HFFc6 (cell line): ENCODE measurements at regions not wholly inside any gene's neighbourhood (a gene's known extent, or its start where the extent isn't known, plus 50 kb on each side); places are given as distances from the start of the nearest gene placed in this dataset.

Source experiments
- DNase-seq: peaks from one replicate; pipeline ENCODE4 v3.0.0-alpha.2; 2018
- H3K27ac Mint-ChIP-seq: 2 replicates; pipeline ENCODE4 v1.8.0; 2020; ENCODE audit warnings: mild to moderate bottlenecking, mixed read lengths
- H3K27me3 Mint-ChIP-seq: 2 replicates; pipeline ENCODE4 v1.8.0; 2021; ENCODE audit warnings: mild to moderate bottlenecking, moderate library complexity, mixed read lengths; ENCODE audit not compliant: insufficient read depth
- H3K36me3 Mint-ChIP-seq: 2 replicates; pipeline ENCODE4 v1.8.0; 2021; ENCODE audit warnings: low read depth, mixed read lengths
- H3K4me1 Mint-ChIP-seq: 2 replicates; pipeline ENCODE4 v1.8.0; 2020; ENCODE audit warnings: low read depth, mixed read lengths
- H3K4me3 Mint-ChIP-seq: 2 replicates; pipeline ENCODE4 v1.8.0; 2020; ENCODE audit warnings: mild to moderate bottlenecking, moderate library complexity, mixed read lengths
- H3K9me3 Mint-ChIP-seq: 2 replicates; pipeline ENCODE4 v1.8.0; 2020; ENCODE audit warnings: mild to moderate bottlenecking, mixed read lengths
- TF ChIP-seq, protein P1 (sequence below): fragments of 200-600 bp; sonication (generic); IDR thresholded peaks from 2 replicates; pipeline ENCODE4 v1.5.0; 2021; ENCODE audit warnings: antibody characterized with exemption, mild to moderate bottlenecking

DNA sequence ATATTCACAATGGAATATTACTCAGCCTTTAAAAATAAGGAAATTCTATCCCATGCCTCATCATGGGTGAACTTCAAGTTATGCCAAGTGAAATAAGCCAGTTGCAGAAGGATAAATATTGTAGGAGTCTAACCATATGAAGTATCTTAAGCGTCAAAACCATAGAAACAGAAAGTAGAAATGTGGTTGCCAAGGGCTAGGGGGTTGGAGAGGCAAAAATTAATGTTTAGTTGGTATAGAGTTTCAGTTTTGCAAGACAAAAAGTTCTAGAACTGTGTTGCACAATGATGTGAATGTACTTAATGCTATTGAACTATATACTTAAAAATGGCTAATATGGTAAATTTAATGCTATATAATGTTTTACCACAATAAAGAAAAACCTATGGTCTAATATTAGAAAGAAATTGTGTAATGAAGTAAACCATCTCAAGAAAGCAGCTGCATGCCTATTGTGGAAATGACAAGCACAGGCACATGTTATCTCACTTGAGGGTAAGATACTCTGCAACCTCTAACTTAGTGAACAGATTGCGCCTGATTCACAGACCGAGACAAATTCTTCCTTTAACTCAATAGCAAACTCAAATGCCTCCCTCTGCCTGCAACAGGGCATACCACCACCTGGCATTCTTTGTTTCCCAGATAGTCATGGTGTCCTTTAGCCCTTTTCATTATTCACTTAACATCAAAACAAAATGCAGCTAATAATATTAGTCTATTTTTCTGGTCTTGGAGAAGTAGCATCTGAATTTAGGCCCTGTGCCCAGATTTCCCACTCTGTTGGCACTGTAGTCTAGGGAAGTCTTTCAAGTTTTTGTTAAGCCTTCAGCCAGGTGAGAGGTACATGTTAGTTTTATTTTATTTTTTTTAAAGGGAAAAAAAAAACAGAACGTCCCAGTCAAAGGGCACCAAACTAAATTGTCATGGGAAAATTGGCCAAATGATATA is 80.2 kb upstream of the ACP3 start:
- no peak for DNase-seq
- Mint-ChIP-seq H3K36me3 (no peaks in the 10 kb centered on the region), H3K9me3 (no peaks in the 10 kb centered on the region), H3K4me3 (no peak overlapping the region), H3K27ac (no peak overlapping the region), H3K27me3 (peaks cover 3% of the 10 kb centered on the region), H3K4me1 (no peaks in the 10 kb centered on the region)
- TF ChIP-seq, protein P1, sequence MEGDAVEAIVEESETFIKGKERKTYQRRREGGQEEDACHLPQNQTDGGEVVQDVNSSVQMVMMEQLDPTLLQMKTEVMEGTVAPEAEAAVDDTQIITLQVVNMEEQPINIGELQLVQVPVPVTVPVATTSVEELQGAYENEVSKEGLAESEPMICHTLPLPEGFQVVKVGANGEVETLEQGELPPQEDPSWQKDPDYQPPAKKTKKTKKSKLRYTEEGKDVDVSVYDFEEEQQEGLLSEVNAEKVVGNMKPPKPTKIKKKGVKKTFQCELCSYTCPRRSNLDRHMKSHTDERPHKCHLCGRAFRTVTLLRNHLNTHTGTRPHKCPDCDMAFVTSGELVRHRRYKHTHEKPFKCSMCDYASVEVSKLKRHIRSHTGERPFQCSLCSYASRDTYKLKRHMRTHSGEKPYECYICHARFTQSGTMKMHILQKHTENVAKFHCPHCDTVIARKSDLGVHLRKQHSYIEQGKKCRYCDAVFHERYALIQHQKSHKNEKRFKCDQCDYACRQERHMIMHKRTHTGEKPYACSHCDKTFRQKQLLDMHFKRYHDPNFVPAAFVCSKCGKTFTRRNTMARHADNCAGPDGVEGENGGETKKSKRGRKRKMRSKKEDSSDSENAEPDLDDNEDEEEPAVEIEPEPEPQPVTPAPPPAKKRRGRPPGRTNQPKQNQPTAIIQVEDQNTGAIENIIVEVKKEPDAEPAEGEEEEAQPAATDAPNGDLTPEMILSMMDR, result no peak

DNA sequence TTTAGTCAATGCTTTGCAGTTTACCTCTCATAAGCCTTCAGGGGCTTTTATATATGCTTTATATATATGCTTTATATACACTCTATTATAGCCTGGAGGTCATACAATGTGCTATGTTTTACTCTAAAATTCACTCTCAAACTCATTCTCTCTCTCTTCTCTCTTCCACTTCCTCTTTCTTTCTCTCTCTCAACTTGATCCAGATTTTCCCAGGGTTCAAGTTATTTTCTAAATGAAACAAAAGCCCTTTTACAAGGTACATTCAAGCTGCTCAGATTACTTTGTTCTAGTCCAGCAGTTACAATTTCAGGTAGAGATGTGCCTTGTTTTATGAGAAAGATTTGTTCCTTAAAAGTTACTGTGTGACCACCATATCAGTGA is 79.6 kb upstream of the ACP3 start:
- Mint-ChIP-seq H3K4me3 (no peak overlapping the region), H3K27me3 (peaks cover 3% of the 10 kb centered on the region), H3K27ac (no peak overlapping the region), H3K9me3 (no peaks in the 10 kb centered on the region), H3K4me1 (no peaks in the 10 kb centered on the region), H3K36me3 (no peaks in the 10 kb centered on the region)
- TF ChIP-seq, protein P1, result no peak
- DNase-seq, result no peak

DNA sequence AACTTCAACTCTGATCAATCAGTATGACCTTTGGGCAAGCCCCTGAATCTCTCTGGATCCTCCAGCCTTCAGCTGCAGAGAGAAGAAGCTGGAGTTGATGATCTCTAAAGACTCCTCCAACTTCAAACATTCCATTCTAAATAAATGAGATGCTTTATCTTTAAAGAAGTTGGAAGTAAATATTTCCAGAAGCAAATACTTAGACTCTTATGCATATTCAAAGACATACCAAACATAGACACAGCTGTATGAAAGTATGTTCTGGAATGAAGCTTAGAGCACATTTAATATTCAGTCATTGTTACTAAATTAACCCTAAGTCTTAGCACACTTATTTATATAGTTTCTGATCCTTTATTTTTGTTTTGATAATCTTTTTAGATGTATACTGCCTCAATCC is 77.6 kb upstream of the ACP3 start:
- no peak for DNase-seq
- no peak overlapping the region for H3K27ac Mint-ChIP-seq
- H3K9me3 Mint-ChIP-seq, result no peaks in the 10 kb centered on the region
- no peaks in the 10 kb centered on the region for H3K4me1 Mint-ChIP-seq
- no peak overlapping the region for H3K4me3 Mint-ChIP-seq
- TF ChIP-seq, protein P1, result no peak
- peaks cover 3% of the 10 kb centered on the region for H3K27me3 Mint-ChIP-seq
- H3K36me3 Mint-ChIP-seq, result no peaks in the 10 kb centered on the region

DNA sequence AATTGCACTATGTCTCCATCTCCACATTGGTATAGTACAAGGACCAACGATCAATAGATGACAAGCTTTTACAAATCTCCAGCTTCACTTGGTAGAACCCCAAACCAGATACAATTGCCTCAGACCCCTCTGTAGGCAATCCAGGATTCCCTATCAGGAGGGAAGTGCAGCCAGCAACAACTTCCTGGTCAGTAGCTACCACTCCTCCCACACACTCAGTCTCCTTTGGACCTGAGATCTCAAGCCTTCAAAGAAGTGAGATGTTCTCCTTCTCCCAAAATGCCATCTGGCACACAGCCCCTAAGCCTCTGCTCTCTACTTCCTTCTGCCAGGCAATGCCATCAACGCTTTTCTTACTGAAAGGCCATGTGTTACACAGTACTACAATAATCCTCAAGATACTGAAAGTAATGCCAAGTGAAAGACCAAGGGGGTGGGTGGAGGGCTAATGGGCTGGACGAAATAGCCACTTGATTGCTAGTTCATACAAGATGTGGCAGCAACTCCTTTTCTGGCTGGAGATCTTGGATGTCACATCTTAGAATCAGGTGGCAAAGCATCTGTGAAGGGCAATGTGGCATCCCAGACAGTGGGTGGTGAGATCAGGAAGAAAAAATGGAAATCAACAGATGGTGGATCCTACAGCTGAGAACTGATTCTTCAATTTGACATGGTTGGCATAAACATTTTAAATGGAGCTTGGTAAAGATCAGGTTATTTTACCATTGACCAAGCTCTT is 75.3 kb upstream of the ACP3 start:
- no peak for DNase-seq
- peaks cover 6% of the 10 kb centered on the region; the same call in 1 of the 2 replicates for H3K27me3 Mint-ChIP-seq
- H3K36me3 Mint-ChIP-seq, result no peaks in the 10 kb centered on the region
- no peak overlapping the region for H3K4me3 Mint-ChIP-seq
- TF ChIP-seq, protein P1, result no peak
- no peaks in the 10 kb centered on the region for H3K9me3 Mint-ChIP-seq
- H3K27ac Mint-ChIP-seq, result no peak overlapping the region
- no peaks in the 10 kb centered on the region for H3K4me1 Mint-ChIP-seq

DNA sequence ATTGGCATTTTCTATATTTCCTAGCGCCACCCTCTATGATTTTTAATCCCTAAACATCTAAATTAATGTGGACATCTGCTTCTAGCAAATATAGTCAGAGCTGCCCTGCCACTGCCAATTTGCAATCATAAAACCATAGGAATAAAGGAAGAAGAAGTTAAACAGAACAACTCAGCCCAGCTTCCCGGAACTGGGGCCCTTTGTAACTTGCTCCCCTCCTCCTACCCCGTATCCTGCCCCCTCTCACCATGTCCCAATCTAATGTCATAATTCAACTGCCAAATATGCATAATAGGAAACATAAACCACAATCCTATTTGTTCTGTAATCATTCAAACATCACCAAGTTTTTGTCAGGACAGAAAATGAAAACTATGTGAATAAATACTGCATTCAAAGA is 74.4 kb upstream of the ACP3 start:
- peaks cover 6% of the 10 kb centered on the region; the same call in 1 of the 2 replicates for H3K27me3 Mint-ChIP-seq
- no peak for DNase-seq
- no peaks in the 10 kb centered on the region for H3K4me1 Mint-ChIP-seq
- TF ChIP-seq, protein P1, result no peak
- H3K4me3 Mint-ChIP-seq, result no peak overlapping the region
- no peaks in the 10 kb centered on the region for H3K36me3 Mint-ChIP-seq
- H3K9me3 Mint-ChIP-seq, result no peaks in the 10 kb centered on the region
- no peak overlapping the region for H3K27ac Mint-ChIP-seq
